Psoas muscle (tissue), 7 donors: ENCODE measurements at regions not wholly inside any gene's neighbourhood (a gene's known extent, or its start where the extent isn't known, plus 50 kb on each side); places are given as distances from the start of the nearest gene placed in this dataset.

Source experiments
- ATAC-seq, 4 donors: fragments of 200-7000 bp; cut with Tn5 transposase; one replicate each; pipeline ENCODE4 v1.9.1; 2020; ENCODE audit warnings: moderate library complexity in 3 of 4, mild to moderate bottlenecking in 2 of 4
- DNase-seq, 2 donors: peaks; one replicate each; pipeline ENCODE4 v3.0.0-alpha.2; 2020
- H3K27ac ChIP-seq: fragments of 200-600 bp; one replicate; pipeline ENCODE4 v1.8.0; 2022
- H3K27me3 ChIP-seq, 3 donors: fragments of 200-600 bp in 1 of 3; one replicate each; pipeline versions ENCODE4 v1.6.1 to v1.8.0; 2013 to 2022; ENCODE audit warnings: low read length in 2 of 3, mild to moderate bottlenecking in 2 of 3, moderate library complexity in 1 of 3; ENCODE audit not compliant: insufficient read depth in 3 of 3
- H3K36me3 ChIP-seq, 2 donors: fragments of 200-600 bp in 1 of 2; one replicate each; pipeline versions ENCODE4 v1.6.1 to v1.8.0; 2013 to 2022; ENCODE audit warnings: low read depth in 1 of 2, mild to moderate bottlenecking in 1 of 2, moderate library complexity in 1 of 2; ENCODE audit not compliant: insufficient read depth in 1 of 2
- H3K4me1 ChIP-seq: fragments of 200-600 bp; one replicate; pipeline ENCODE4 v1.8.0; 2022
- H3K4me3 ChIP-seq: fragments of 200-600 bp; one replicate; pipeline ENCODE4 v1.8.0; 2022; ENCODE audit warnings: mild to moderate bottlenecking
- H3K9me3 ChIP-seq: fragments of 200-600 bp; one replicate; pipeline ENCODE4 v1.8.0; 2022
- CTCF ChIP-seq: fragments of 200-600 bp; IDR thresholded peaks from one replicate; pipeline ENCODE4 v1.8.0; 2022; ENCODE audit warnings: antibody characterized with exemption
- WGBS, 3 donors: extraction: QIAGEN DNeasy Blood & Tissue Kit; methylation state at CpG; one replicate each; pipeline versions ENCODE4 v1.1.6 to v1.1.7; 2013; 5-methylcytosine and 5-hydroxymethylcytosine counted together
- intact Hi-C, 2 donors: fragments of 100-400 bp; cut with DNase I; formaldehyde crosslinking; loops; one replicate each; pipeline versions ENCODE4 v1.11.0 to v1.14.2; 2022
- donor health status: healthy with polysubstance abuse.
- donor health status: DM: no; HTN: no; CAD: no; lungs with moderate emphysema.
- donor health status: Bipolar disorder and iron deficiency.
- donor health status: healthy.
- donor health status: DM: yes; HTN: yes; CAD: no.
- donor health status: DM: no; HTN: no; CAD: no.
- donor health status: DM: yes; HTN: yes; CAD: no.

- no peaks in the 10 kb centered on the region for H3K36me3 ChIP-seq
- no peak for DNase-seq
- no peaks in the 10 kb centered on the region for H3K9me3 ChIP-seq
- H3K4me1 ChIP-seq: no peaks in the 10 kb centered on the region
- no peak overlapping the region for H3K27ac ChIP-seq
- intact Hi-C loops: no loop called here
- no peak overlapping the region for H3K4me3 ChIP-seq
- peaks cover 0 to 9% (median 0%) of the 10 kb centered on the region in 3 donors for H3K27me3 ChIP-seq
- no peak for TF ChIP-seq CTCF
- WGBS, 3 donors: 64 to 70% (median 67%) methylated on average over 12 of the region's 12 CpGs
- ATAC-seq: no peak
These were observed 124.7 kb upstream of the CARD11 start for GRCh38 chr7:3168370-3168769.

- Histone ChIP-seq H3K4me3 (no peak overlapping the region), H3K27me3 (peaks cover 0 to 9% (median 0%) of the 10 kb centered on the region in 3 donors), H3K36me3 (no peaks in the 10 kb centered on the region), H3K27ac (no peak overlapping the region), H3K4me1 (no peaks in the 10 kb centered on the region), H3K9me3 (no peaks in the 10 kb centered on the region)
- 84 to 92% (median 89%) methylated on average over 10 of the region's 10 CpGs for WGBS, 3 donors
- intact Hi-C loops: no loop called here
- ATAC-seq (no peak), DNase-seq (no peak)
- no peak for TF ChIP-seq CTCF
These were observed 125.2 kb upstream of the CARD11 start for GRCh38 chr7:3168869-3169268.

GRCh38 chr7:3172768-3173280 lies 128.2 kb upstream of the SDK1 start:
- Histone ChIP-seq H3K27ac (no peak overlapping the region), H3K4me1 (no peaks in the 10 kb centered on the region), H3K4me3 (no peak overlapping the region), H3K27me3 (peaks cover 0 to 9% (median 0%) of the 10 kb centered on the region in 3 donors), H3K9me3 (no peaks in the 10 kb centered on the region), H3K36me3 (no peaks in the 10 kb centered on the region)
- intact Hi-C loops: no loop called here
- TF ChIP-seq CTCF: no peak
- ATAC-seq (no peak), DNase-seq (no peak)
- 63 to 73% (median 67%) methylated on average over 7 of the region's 7 CpGs for WGBS, 3 donors

- H3K36me3 ChIP-seq: no peaks in the 10 kb centered on the region
- H3K9me3 ChIP-seq: no peaks in the 10 kb centered on the region
- no peak for DNase-seq
- H3K27me3 ChIP-seq: no peaks in the 10 kb centered on the region
- 79 to 81% (median 80%) methylated on average over 15 of the region's 15 CpGs for WGBS, 3 donors
- intact Hi-C loops: no loop called here
- no peak overlapping the region for H3K4me3 ChIP-seq
- no peak for TF ChIP-seq CTCF
- no peaks in the 10 kb centered on the region for H3K4me1 ChIP-seq
- H3K27ac ChIP-seq: no peak overlapping the region
- no peak for ATAC-seq
These were observed 126.4 kb upstream of the SDK1 start for GRCh38 chr7:3174515-3175284.
